ENCODE measurements at regions not wholly inside any gene's neighbourhood (a gene's known extent, or its start where the extent isn't known, plus 50 kb on each side); places are given as distances from the start of the nearest gene placed in this dataset.
A peak's percentile ranks its signal among the peaks of the same experiment; 100 is the strongest.

DNA sequence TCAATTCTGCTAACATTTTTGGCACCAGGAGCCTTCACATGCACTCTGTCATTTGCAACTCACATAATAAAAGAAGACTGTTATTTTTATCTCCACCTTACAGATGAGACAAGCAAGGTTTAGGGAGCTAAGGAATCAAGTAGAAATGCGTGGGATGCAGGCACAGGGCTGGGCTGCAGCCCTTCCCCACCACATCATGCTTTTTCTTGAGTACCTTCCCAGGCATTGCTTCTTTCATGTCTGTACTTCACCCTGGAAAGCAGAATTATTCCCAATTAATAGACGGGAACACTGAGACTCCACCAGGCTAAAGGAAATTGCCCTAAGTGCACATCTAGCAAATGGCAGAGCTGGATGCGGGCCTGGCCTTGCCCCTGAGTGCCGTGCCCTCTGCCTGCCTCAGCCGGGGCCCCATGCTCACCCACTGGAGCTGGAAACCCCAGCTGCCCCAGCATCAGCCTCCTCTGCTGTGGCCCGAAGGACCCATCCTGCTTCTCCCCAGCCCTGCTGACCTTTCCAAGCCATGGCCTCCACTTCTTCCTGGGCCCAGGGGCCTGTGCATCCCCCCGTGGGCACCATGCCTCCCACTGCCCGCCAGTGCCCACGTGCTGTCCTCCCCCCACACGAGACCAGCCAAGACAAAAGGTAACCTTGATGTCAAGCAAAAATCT is 257.5 kb downstream of the TOMM20 start (continued):
- peak; percentile 32; the same call in 1 of the 2 replicates for TF ChIP-seq CREM (IDR thresholded peaks at IDR 0.05; ENCODE audit: low read depth)
- 0 out of 2 replicates have a peak, but pooled peaks have one; percentile 13 for TF ChIP-seq ZNF75A (CRISPR knock-in tag; IDR thresholded peaks at IDR 0.05)
- TF ChIP-seq LCOR (CRISPR knock-in tag; IDR thresholded peaks at IDR 0.05), result peak; percentile 58; the same call in 1 of the 2 replicates
- TF ChIP-seq CBFA2T2 (conservative IDR thresholded peaks at IDR 0.05), result peak; percentile 54; the same call in 1 of the 2 replicates
- 0 out of 4 replicates have a peak, but pooled peaks of 1 of the 2 experiments have one; percentile 9 for TF ChIP-seq MAZ (CRISPR knock-in tag; conservative IDR thresholded peaks at IDR 0.05 in 1 of 2, IDR thresholded peaks at IDR 0.05 in 1 of 2)
- no peak for TF ChIP-seq NR2C2 (CRISPR knock-in tag; IDR thresholded peaks at IDR 0.05)
- peak; percentile 21; the same call in 1 of the 2 replicates for TF ChIP-seq NR2C2 (tag; IDR thresholded peaks at IDR 0.05)
- TF ChIP-seq, protein P1, sequence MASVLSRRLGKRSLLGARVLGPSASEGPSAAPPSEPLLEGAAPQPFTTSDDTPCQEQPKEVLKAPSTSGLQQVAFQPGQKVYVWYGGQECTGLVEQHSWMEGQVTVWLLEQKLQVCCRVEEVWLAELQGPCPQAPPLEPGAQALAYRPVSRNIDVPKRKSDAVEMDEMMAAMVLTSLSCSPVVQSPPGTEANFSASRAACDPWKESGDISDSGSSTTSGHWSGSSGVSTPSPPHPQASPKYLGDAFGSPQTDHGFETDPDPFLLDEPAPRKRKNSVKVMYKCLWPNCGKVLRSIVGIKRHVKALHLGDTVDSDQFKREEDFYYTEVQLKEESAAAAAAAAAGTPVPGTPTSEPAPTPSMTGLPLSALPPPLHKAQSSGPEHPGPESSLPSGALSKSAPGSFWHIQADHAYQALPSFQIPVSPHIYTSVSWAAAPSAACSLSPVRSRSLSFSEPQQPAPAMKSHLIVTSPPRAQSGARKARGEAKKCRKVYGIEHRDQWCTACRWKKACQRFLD (CRISPR knock-in tag; IDR thresholded peaks at IDR 0.05), result peak; percentile 74
- TF ChIP-seq, protein P2, sequence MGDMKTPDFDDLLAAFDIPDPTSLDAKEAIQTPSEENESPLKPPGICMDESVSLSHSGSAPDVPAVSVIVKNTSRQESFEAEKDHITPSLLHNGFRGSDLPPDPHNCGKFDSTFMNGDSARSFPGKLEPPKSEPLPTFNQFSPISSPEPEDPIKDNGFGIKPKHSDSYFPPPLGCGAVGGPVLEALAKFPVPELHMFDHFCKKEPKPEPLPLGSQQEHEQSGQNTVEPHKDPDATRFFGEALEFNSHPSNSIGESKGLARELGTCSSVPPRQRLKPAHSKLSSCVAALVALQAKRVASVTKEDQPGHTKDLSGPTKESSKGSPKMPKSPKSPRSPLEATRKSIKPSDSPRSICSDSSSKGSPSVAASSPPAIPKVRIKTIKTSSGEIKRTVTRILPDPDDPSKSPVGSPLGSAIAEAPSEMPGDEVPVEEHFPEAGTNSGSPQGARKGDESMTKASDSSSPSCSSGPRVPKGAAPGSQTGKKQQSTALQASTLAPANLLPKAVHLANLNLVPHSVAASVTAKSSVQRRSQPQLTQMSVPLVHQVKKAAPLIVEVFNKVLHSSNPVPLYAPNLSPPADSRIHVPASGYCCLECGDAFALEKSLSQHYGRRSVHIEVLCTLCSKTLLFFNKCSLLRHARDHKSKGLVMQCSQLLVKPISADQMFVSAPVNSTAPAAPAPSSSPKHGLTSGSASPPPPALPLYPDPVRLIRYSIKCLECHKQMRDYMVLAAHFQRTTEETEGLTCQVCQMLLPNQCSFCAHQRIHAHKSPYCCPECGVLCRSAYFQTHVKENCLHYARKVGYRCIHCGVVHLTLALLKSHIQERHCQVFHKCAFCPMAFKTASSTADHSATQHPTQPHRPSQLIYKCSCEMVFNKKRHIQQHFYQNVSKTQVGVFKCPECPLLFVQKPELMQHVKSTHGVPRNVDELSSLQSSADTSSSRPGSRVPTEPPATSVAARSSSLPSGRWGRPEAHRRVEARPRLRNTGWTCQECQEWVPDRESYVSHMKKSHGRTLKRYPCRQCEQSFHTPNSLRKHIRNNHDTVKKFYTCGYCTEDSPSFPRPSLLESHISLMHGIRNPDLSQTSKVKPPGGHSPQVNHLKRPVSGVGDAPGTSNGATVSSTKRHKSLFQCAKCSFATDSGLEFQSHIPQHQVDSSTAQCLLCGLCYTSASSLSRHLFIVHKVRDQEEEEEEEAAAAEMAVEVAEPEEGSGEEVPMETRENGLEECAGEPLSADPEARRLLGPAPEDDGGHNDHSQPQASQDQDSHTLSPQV (IDR thresholded peaks at IDR 0.05), result peak; percentile 52; the same call in 1 of the 2 replicates
- TF ChIP-seq ARID1B (IDR thresholded peaks at IDR 0.05), result peak; percentile 73
- 0 out of 2 replicates have a peak, but pooled peaks have one; percentile 41 for TF ChIP-seq ETV5 (CRISPR knock-in tag; IDR thresholded peaks at IDR 0.05; ENCODE audit: low read depth)
- TF ChIP-seq ZNF766 (CRISPR knock-in tag; conservative IDR thresholded peaks at IDR 0.05), result 0 out of 2 replicates have a peak, but pooled peaks have one; percentile 3
- 0 out of 2 replicates have a peak, but pooled peaks have one; percentile 37 for TF ChIP-seq SMARCA4 (IDR thresholded peaks at IDR 0.05)
- 0 out of 2 replicates have a peak, but pooled peaks have one; percentile 20 for TF ChIP-seq ZNF431 (CRISPR knock-in tag; IDR thresholded peaks at IDR 0.05)
- peak; percentile 80 for TF ChIP-seq EP300 (IDR thresholded peaks at IDR 0.05; ENCODE audit: low read length)
- TF ChIP-seq NBN (IDR thresholded peaks at IDR 0.05; ENCODE audit: low read depth), result no peak
- peak; percentile 57 to 76; a peak in 3 of 4 replicates for TF ChIP-seq KDM1A (IDR thresholded peaks at IDR 0.05)

Data from K562 (cell line).